ENCODE measurements at regions not wholly inside any gene's neighbourhood (a gene's known extent, or its start where the extent isn't known, plus 50 kb on each side); places are given as distances from the start of the nearest gene placed in this dataset.

DNA sequence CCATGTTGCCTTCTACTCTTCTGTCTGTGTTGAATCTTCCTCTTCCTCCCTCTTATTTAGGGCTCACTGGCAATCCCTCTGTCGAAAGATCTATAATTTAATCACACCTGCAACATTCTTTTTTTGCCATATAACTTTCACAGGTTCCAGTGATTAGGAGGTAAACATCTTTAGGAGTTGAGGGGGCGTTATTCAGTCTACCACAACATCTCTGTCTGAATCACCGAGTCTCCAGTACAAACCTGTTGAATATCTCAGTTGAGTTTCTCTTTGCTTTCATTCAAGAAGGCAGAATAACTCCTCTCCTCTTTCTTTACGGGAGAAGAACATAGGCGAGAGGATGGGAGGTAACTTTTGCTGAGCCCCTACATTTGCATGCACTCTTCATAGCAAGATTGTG, 101.9 kb upstream of the CDC42BPA start:
- Histone ChIP-seq H3K79me2 (ENCODE audit: control insufficient read depth, insufficient read depth, low read length) (no peaks in the 10 kb centered on the region), H4K20me1 (replicated peaks; ENCODE audit: control insufficient read depth, insufficient read depth, low read length) (no peaks in the 10 kb centered on the region), H2AFZ (ENCODE audit: low read depth, low read length) (peak overlapping the region; percentile 29), H3K36me3 (ENCODE audit: control insufficient read depth, insufficient read depth, low read length) (no peaks in the 10 kb centered on the region), H3K4me1 (replicated peaks in 1 of 2; ENCODE audit: control insufficient read depth in 2 of 2, insufficient read depth in 2 of 2, low read length in 2 of 2) (peaks cover 0 to 4% of the 10 kb centered on the region in 2 experiments; a peak in 3 of 5 replicates), H3K4me2 (ENCODE audit: insufficient read depth, low read length) (peak overlapping the region; percentile 26; the same call in 1 of the 2 replicates), H3K27me3 (ENCODE audit: control insufficient read depth in 2 of 2, insufficient read depth in 2 of 2, low read length in 2 of 2) (no peaks in the 10 kb centered on the region), H3K4me3 (no peak overlapping the region), H3K27ac (ENCODE audit: extremely low read depth, low read depth, low read length) (no peak overlapping the region), H3K9ac (ENCODE audit: insufficient read depth in 1 of 2, low read depth in 2 of 2, low read length in 2 of 2) (peak overlapping the region in 1 of 2 experiments; percentile 31; a peak in 1 of 4 replicates), H3K9me3 (replicated peaks; ENCODE audit: control insufficient read depth, insufficient read depth, low read depth, low read length) (no peaks in the 10 kb centered on the region), H3K9me1 (ENCODE audit: control insufficient read depth, insufficient read depth, low read length) (no peaks in the 10 kb centered on the region)
- ChIA-PET POLR2A (interaction anchor here (0.8 to 1.1 kb wide), 2 partner anchors 10 to 309 kb away, joined by 3 to 4 read pairs; no protein-coding TSS in a partner anchor), CTCF (ENCODE audit: low intra/inter-chr PET ratio) (interaction anchor here (0.6 kb wide), 1 partner anchor 310 kb away, joined by 3 read pairs; no protein-coding TSS in a partner anchor)
- in situ Hi-C loops (cut with MboI): no loop called here
- WGBS (ENCODE audit: insufficient coverage, low coverage, missing lambda C conversion rate): 29% methylated on average over 5 of the region's 5 CpGs
- BruUV-seq (replicated peaks): no TSS peak
- TF ChIP-seq BCOR (IDR thresholded peaks at IDR 0.05) (no peak; the same call in 1 of the 2 replicates), ZBTB5 (IDR thresholded peaks at IDR 0.05) (no peak), EGR1 (conservative IDR thresholded peaks at IDR 0.05) (peak; percentile 65)
- peak; percentile 24 for ATAC-seq
- DNase-seq (ENCODE audit: extremely low read depth in 1 of 4, low spot score in 3 of 4): no peak
- no peak for FAIRE-seq
- intact Hi-C loops (cut with micrococcal nuclease): no loop called here
